SK-MEL-5 (cell line): ENCODE measurements at regions not wholly inside any gene's neighbourhood (a gene's known extent, or its start where the extent isn't known, plus 50 kb on each side); places are given as distances from the start of the nearest gene placed in this dataset.
"Not testable (repeated sequence)": the region's sequence is repeated elsewhere in the genome, so short reads cannot be mapped to it uniquely, and the experiment has no call there.

ENCODE experiments used
- DNase-seq: peaks from one replicate; pipeline ENCODE4 v3.0.0-alpha.2; 2016; ENCODE audit warnings: low read depth, low spot score
- in situ Hi-C: cut with HindIII; loops from 2 replicates; pipeline ENCODE4 v1.10.0; 2016; ENCODE audit warnings: low sequenced_read_pairs, high pct_unique_total_duplicates, low pct_unique_long_range_greater_than_20kb

GRCh38 chr2:144801325-144801724, 281.4 kb upstream of the ZEB2 start:
- in situ Hi-C loops: no loop called here
- DNase-seq: no peak

- DNase-seq: no peak
- in situ Hi-C loops: no loop called here
These were observed 279.1 kb upstream of the ZEB2 start for GRCh38 chr2:144798989-144799388.

GRCh38 chr2:144798034-144798433, 278.1 kb upstream of the ZEB2 start:
- DNase-seq: no peak
- in situ Hi-C loops: no loop called here

- DNase-seq: no peak
- in situ Hi-C loops: no loop called here
These were observed 277.0 kb upstream of the ZEB2 start for GRCh38 chr2:144796936-144797335.

- in situ Hi-C loops: no loop called here
- DNase-seq: no peak
These were observed 276.2 kb upstream of the ZEB2 start for GRCh38 chr2:144796164-144796563.

- in situ Hi-C loops: no loop called here
- DNase-seq: no peak
These were observed 265.3 kb upstream of the ZEB2 start for GRCh38 chr2:144785253-144785652.

- peak; percentile 26 for DNase-seq
- in situ Hi-C loops: no loop called here
These were observed 261.1 kb upstream of the ZEB2 start for GRCh38 chr2:144780983-144781382.

- in situ Hi-C loops: no loop called here
- no peak for DNase-seq
These were observed 256.8 kb upstream of the ZEB2 start for GRCh38 chr2:144776766-144777165.

- in situ Hi-C loops: no loop called here
- DNase-seq: no peak
These were observed 254.9 kb upstream of the ZEB2 start for GRCh38 chr2:144774809-144775208.

- DNase-seq: peak; percentile 89
- in situ Hi-C loops: no loop called here
These were observed 251.4 kb upstream of the ZEB2 start for GRCh38 chr2:144771348-144771747.

GRCh38 chr2:144770616-144771230, 250.8 kb upstream of the ZEB2 start:
- peak; percentile 98 for DNase-seq
- in situ Hi-C loops: no loop called here

GRCh38 chr2:144760939-144761338, 241.0 kb upstream of the ZEB2 start:
- DNase-seq, in situ Hi-C loops: not testable (repeated sequence)

GRCh38 chr2:144759746-144760145, 239.8 kb upstream of the ZEB2 start:
- no peak for DNase-seq
- in situ Hi-C loops: no loop called here

- DNase-seq, in situ Hi-C loops: not testable (repeated sequence)
These were observed 238.3 kb upstream of the ZEB2 start for GRCh38 chr2:144758196-144758595.

GRCh38 chr2:144753416-144753815, 233.5 kb upstream of the ZEB2 start:
- DNase-seq: no peak
- in situ Hi-C loops: no loop called here

GRCh38 chr2:144751142-144751905, 231.4 kb upstream of the ZEB2 start:
- no peak for DNase-seq
- in situ Hi-C loops: no loop called here

- in situ Hi-C loops: no loop called here
- DNase-seq: no peak
These were observed 229.3 kb upstream of the ZEB2 start for GRCh38 chr2:144749188-144749587.

GRCh38 chr2:144748443-144748842, 228.5 kb upstream of the ZEB2 start:
- in situ Hi-C loops: no loop called here

GRCh38 chr2:144747571-144747970, 227.7 kb upstream of the ZEB2 start:
- no peak for DNase-seq
- in situ Hi-C loops: no loop called here

More at GRCh38 chr2:144748443-144748842, 228.5 kb upstream of the ZEB2 start:
- no peak for DNase-seq
